ENCODE measurements at regions not wholly inside any gene's neighbourhood (a gene's known extent, or its start where the extent isn't known, plus 50 kb on each side); places are given as distances from the start of the nearest gene placed in this dataset.

DNA sequence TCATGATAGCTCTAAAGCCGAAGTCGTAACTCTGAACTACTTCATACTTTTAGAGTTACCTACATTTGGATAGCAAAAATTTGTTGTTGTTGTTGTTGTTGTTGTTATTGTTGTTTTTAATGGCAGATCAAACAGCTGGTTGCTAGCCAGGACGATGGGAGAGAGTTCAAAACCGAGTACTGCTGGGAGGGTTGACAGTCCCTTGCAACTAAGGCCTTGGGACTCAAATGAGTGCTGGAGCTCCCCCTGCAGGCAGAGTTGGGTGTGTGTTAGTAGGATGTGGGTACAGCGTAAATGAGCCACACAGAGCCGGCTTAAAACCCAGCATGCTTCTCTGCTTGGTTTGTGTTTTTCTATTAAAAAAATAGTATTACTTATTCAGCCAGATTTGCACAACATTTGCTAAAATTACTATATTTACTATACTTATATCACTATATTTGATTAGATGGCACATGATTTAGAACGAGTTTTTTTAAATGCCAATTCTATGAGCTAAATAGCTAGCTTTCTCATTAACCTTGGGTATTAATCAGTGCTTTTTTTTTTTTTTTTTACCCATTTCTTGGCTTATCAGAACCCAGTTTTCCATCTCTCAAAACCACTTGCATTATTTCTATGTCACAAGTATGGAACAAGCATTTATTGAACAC is 129.2 kb upstream of the SYT6 start:
- TF ChIP-seq, protein P1, sequence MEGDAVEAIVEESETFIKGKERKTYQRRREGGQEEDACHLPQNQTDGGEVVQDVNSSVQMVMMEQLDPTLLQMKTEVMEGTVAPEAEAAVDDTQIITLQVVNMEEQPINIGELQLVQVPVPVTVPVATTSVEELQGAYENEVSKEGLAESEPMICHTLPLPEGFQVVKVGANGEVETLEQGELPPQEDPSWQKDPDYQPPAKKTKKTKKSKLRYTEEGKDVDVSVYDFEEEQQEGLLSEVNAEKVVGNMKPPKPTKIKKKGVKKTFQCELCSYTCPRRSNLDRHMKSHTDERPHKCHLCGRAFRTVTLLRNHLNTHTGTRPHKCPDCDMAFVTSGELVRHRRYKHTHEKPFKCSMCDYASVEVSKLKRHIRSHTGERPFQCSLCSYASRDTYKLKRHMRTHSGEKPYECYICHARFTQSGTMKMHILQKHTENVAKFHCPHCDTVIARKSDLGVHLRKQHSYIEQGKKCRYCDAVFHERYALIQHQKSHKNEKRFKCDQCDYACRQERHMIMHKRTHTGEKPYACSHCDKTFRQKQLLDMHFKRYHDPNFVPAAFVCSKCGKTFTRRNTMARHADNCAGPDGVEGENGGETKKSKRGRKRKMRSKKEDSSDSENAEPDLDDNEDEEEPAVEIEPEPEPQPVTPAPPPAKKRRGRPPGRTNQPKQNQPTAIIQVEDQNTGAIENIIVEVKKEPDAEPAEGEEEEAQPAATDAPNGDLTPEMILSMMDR (optimal IDR thresholded peaks at IDR 0.05 in 1 of 3, IDR thresholded peaks at IDR 0.05 in 1 of 3, conservative IDR thresholded peaks at IDR 0.05 in 1 of 3; ENCODE audit: extremely low read depth in 1 of 3, insufficient read depth in 2 of 3, low read length in 3 of 3): peak; percentile 90 to 94 (median 91)
- no peak for TF ChIP-seq EZH2 (IDR thresholded peaks at IDR 0.05; ENCODE audit: low read length)

Data from keratinocyte (primary cell).